Right lobe of liver (tissue), 4 donors: ENCODE measurements at regions not wholly inside any gene's neighbourhood (a gene's known extent, or its start where the extent isn't known, plus 50 kb on each side); places are given as distances from the start of the nearest gene placed in this dataset.

ENCODE experiments used
- CTCF ChIP-seq, 4 donors: fragments of 200-600 bp in 3 of 4; fragments of 450-650 bp in 1 of 4; IDR thresholded peaks; one replicate each; pipeline versions ENCODE4 v1.5.1 to v1.8.0; 2016 to 2022; ENCODE audit warnings: antibody characterized with exemption in 4 of 4, mild to moderate bottlenecking in 2 of 4
- POLR2A ChIP-seq: fragments of 450-650 bp; IDR thresholded peaks from one replicate; pipeline ENCODE4 v1.6.1; 2017; ENCODE audit warnings: antibody characterized with exemption, mild to moderate bottlenecking
- donor health status: DM: no; HTN: no; CAD: no.
- donor health status: DM: no; HTN: no; CAD: no.
- donor health status: DM: no; HTN: yes; CAD: no.

GRCh38 chr13:70908795-70909194 is 800.5 kb upstream of the KLHL1 start:
- no peak for TF ChIP-seq CTCF (IDR thresholded peaks at IDR 0.05)
- no peak for TF ChIP-seq POLR2A
